PC-3 (cell line): ENCODE measurements at regions not wholly inside any gene's neighbourhood (a gene's known extent, or its start where the extent isn't known, plus 50 kb on each side); places are given as distances from the start of the nearest gene placed in this dataset.

Experiments
- ATAC-seq: fragments of 200-7000 bp; cut with Tn5 transposase; 2 replicates; pipeline ENCODE4 v1.9.1; 2020; ENCODE audit warnings: mild to moderate bottlenecking, moderate library complexity
- BruUV-seq: library from RNA; stranded (reverse); fragments of 400-500 nt; replicated peaks from 2 replicates; lab custom pipeline; 2021; lab: Mats Ljungman, UMichigan
- CTCF ChIA-PET: fragments of 300-600 bp; sonication (Branson Sonifier 250); formaldehyde crosslinking; loops from one replicate; lab custom pipeline; 2022; ENCODE audit warnings: antibody characterized with exemption; lab: Charles Lee
- POLR2A ChIA-PET: fragments of 300-600 bp; sonication (Branson Sonifier 250); formaldehyde crosslinking; loops from one replicate; lab custom pipeline; 2022; ENCODE audit warnings: antibody characterized with exemption; ENCODE audit not compliant: unreplicated experiment; lab: Charles Lee
- DNase-seq: peaks from one replicate; pipeline ENCODE4 v3.0.0-alpha.2; 2015
- H2AFZ ChIP-seq: fragments of 300-600 bp; sonication (generic); 2 replicates; pipeline ENCODE4 v1.6.0; 2016; ENCODE audit warnings: antibody characterized with exemption, low read length
- H3F3A ChIP-seq: fragments of 300-600 bp; sonication (generic); one replicate; pipeline ENCODE4 v1.6.0; 2017; ENCODE audit warnings: antibody characterized with exemption, low read length, control low read depth, mild to moderate bottlenecking; ENCODE audit not compliant: unreplicated experiment
- H3K27ac ChIP-seq: fragments of 300-600 bp; sonication (generic); 2 replicates; pipeline ENCODE4 v1.5.1; 2016; ENCODE audit warnings: mild to moderate bottlenecking, low read length
- H3K27me3 ChIP-seq: fragments of 300-600 bp; sonication (generic); 2 replicates; pipeline ENCODE4 v1.6.1; 2016; ENCODE audit warnings: low read length, mixed read lengths
- H3K36me3 ChIP-seq: fragments of 300-600 bp; sonication (generic); 2 replicates; pipeline ENCODE4 v1.6.1; 2016; ENCODE audit warnings: low read depth, mixed run types, low read length, mixed read lengths
- H3K4me1 ChIP-seq: fragments of 300-600 bp; sonication (generic); 2 replicates; pipeline ENCODE4 v1.5.1; 2016; ENCODE audit warnings: low read length; ENCODE audit not compliant: insufficient read depth
- H3K4me2 ChIP-seq: fragments of 300-600 bp; sonication (generic); 2 replicates; pipeline ENCODE4 v1.6.0; 2016; ENCODE audit warnings: low read length
- H3K4me3 ChIP-seq: fragments of 300-600 bp; sonication (generic); 2 replicates; pipeline ENCODE4 v1.5.1; 2016; ENCODE audit warnings: mild to moderate bottlenecking, low read length, mixed read lengths
- H3K79me2 ChIP-seq: fragments of 300-600 bp; sonication (generic); 2 replicates; pipeline ENCODE4 v1.6.1; 2017; ENCODE audit warnings: low read length, mixed read lengths
- H3K9ac ChIP-seq: fragments of 300-600 bp; sonication (generic); 2 replicates; pipeline ENCODE4 v1.6.0; 2016; ENCODE audit warnings: mild to moderate bottlenecking, low read length
- H3K9me2 ChIP-seq: fragments of 300-600 bp; sonication (generic); replicated peaks from 2 replicates; pipeline ENCODE4 v1.6.1; 2016; ENCODE audit warnings: mixed run types, low read length, mixed read lengths
- H3K9me3 ChIP-seq: fragments of 300-600 bp; sonication (generic); 2 replicates; pipeline ENCODE4 v1.6.1; 2016; ENCODE audit warnings: low read length, mixed read lengths
- H4K20me1 ChIP-seq: fragments of 300-600 bp; sonication (generic); 2 replicates; pipeline ENCODE4 v1.6.1; 2016; ENCODE audit warnings: low read length, mixed read lengths
- CTCF ChIP-seq: fragments of 300-600 bp; sonication (generic); conservative IDR thresholded peaks from 2 replicates; pipeline ENCODE4 v1.5.1; 2017; ENCODE audit warnings: antibody characterized with exemption, low read depth, mild to moderate bottlenecking, low read length
- EZH2 ChIP-seq: fragments of 300-600 bp; sonication (generic); IDR thresholded peaks from one replicate; pipeline ENCODE4 v1.6.1; 2017; ENCODE audit warnings: antibody characterized with exemption, mild to moderate bottlenecking, low read length; ENCODE audit not compliant: unreplicated experiment
- EZH2phosphoT487 ChIP-seq: fragments of 300-600 bp; sonication (generic); IDR thresholded peaks from 2 replicates; pipeline ENCODE4 v1.6.1; 2018; ENCODE audit warnings: mild to moderate bottlenecking, antibody characterized with exemption, low read length, borderline replicate concordance
- intact Hi-C: fragments of 100-400 bp; cut with micrococcal nuclease; formaldehyde crosslinking; loops from 2 replicates; pipeline ENCODE4 v1.9.0; 2023

GRCh38 chr11:134950692-134951304 lies 538.8 kb upstream of the B3GAT1 start:
- POLR2A ChIA-PET, result no interaction called here
- peak; percentile 32 for DNase-seq
- Histone ChIP-seq H3K27me3 (peaks cover 4% of the 10 kb centered on the region; the same call in 1 of the 2 replicates), H3K4me1 (peaks cover 17% of the 10 kb centered on the region; the same call in 1 of the 2 replicates), H3K9me3 (0 out of 2 replicates have a peak, but pooled peaks cover 8% of the 10 kb centered on the region), H3F3A (no peaks in the 10 kb centered on the region), H3K9me2 (no peaks in the 10 kb centered on the region), H3K79me2 (no peaks in the 10 kb centered on the region), H2AFZ (no peak overlapping the region), H3K36me3 (no peaks in the 10 kb centered on the region), H3K4me2 (no peak overlapping the region), H3K9ac (no peak overlapping the region), H3K4me3 (no peak overlapping the region), H3K27ac (no peak overlapping the region), H4K20me1 (no peaks in the 10 kb centered on the region)
- no TSS peak for BruUV-seq
- CTCF ChIA-PET, result no interaction called here
- no peak for ATAC-seq
- intact Hi-C loops, result no loop called here
- TF ChIP-seq EZH2phosphoT487 (no peak), CTCF (no peak)

- H3K4me3 ChIP-seq, result no peak overlapping the region
- peak; percentile 66 for DNase-seq
- no peak overlapping the region for H3K9ac ChIP-seq
- H3K4me2 ChIP-seq, result no peak overlapping the region
- H2AFZ ChIP-seq, result no peak overlapping the region
- H3K27me3 ChIP-seq, result peaks cover 5% of the 10 kb centered on the region; the same call in 1 of the 2 replicates
- no peaks in the 10 kb centered on the region for H3F3A ChIP-seq
- H3K4me1 ChIP-seq, result peaks cover 17% of the 10 kb centered on the region; the same call in 1 of the 2 replicates
- no peaks in the 10 kb centered on the region for H3K9me2 ChIP-seq
- 0 out of 2 replicates have a peak, but pooled peaks cover 8% of the 10 kb centered on the region for H3K9me3 ChIP-seq
- no peak for ATAC-seq
- TF ChIP-seq EZH2 (no peak), CTCF (no peak), EZH2phosphoT487 (no peak)
- no peaks in the 10 kb centered on the region for H3K36me3 ChIP-seq
- BruUV-seq, result no TSS peak
- intact Hi-C loops, result no loop called here
- no peaks in the 10 kb centered on the region for H3K79me2 ChIP-seq
- ChIA-PET CTCF (no interaction called here), POLR2A (no interaction called here)
- no peaks in the 10 kb centered on the region for H4K20me1 ChIP-seq
- H3K27ac ChIP-seq, result no peak overlapping the region
These were observed 537.4 kb upstream of the B3GAT1 start for GRCh38 chr11:134949121-134950090.
